Heart left ventricle (tissue), 16 donors: ENCODE measurements at regions not wholly inside any gene's neighbourhood (a gene's known extent, or its start where the extent isn't known, plus 50 kb on each side); places are given as distances from the start of the nearest gene placed in this dataset.

Source experiments
- ATAC-seq, 4 donors: fragments of 200-7000 bp; cut with Tn5 transposase; one replicate each; pipeline ENCODE4 v1.9.1; 2020 to 2022; ENCODE audit warnings: moderate library complexity in 4 of 4, mild to moderate bottlenecking in 3 of 4, moderate number of reproducible peaks in 1 of 4
- DNase-seq, 5 donors: peaks; one replicate each; pipeline ENCODE4 v3.0.0-alpha.2; 2020
- H3K27ac ChIP-seq, 12 donors: fragments of 200-600 bp; sonication (generic) in 4 of 12; one replicate each; pipeline versions ENCODE4 v1.5.0 to v1.8.0; 2016 to 2022; ENCODE audit warnings: mild to moderate bottlenecking in 2 of 12
- H3K27me3 ChIP-seq, 9 donors: fragments of 200-600 bp; sonication (generic) in 2 of 9; one replicate each; pipeline versions ENCODE4 v1.5.1 to v1.8.0; 2016 to 2022; ENCODE audit warnings: mild to moderate bottlenecking in 3 of 9
- H3K36me3 ChIP-seq, 9 donors: fragments of 200-600 bp; sonication (generic) in 2 of 9; one replicate each; pipeline versions ENCODE4 v1.5.0 to v1.8.0; 2018 to 2022; ENCODE audit warnings: mild to moderate bottlenecking in 2 of 9
- H3K4me1 ChIP-seq, 12 donors: fragments of 200-600 bp; sonication (generic) in 4 of 12; one replicate each; pipeline versions ENCODE4 v1.5.0 to v1.8.0; 2016 to 2022; ENCODE audit warnings: mild to moderate bottlenecking in 3 of 12
- H3K4me3 ChIP-seq, 12 donors: fragments of 200-600 bp; sonication (generic) in 4 of 12; one replicate each; pipeline versions ENCODE4 v1.5.0 to v1.8.0; 2017 to 2022; ENCODE audit warnings: mild to moderate bottlenecking in 9 of 12, moderate library complexity in 4 of 12
- H3K9me3 ChIP-seq, 12 donors: fragments of 200-600 bp; sonication (generic) in 4 of 12; one replicate each; pipeline versions ENCODE4 v1.5.0 to v1.8.0; 2016 to 2022; ENCODE audit warnings: mild to moderate bottlenecking in 1 of 12
- CTCF ChIP-seq, 12 donors: fragments of 200-600 bp; sonication (generic) in 4 of 12; IDR thresholded peaks; one replicate each; pipeline versions ENCODE4 v1.5.0 to v1.8.0; 2018 to 2022; ENCODE audit warnings: antibody characterized with exemption in 12 of 12, mild to moderate bottlenecking in 5 of 12
- POLR2A ChIP-seq, 2 donors: fragments of 450-650 bp; IDR thresholded peaks; one replicate each; pipeline ENCODE4 v1.6.1; 2017; ENCODE audit warnings: antibody characterized with exemption in 2 of 2, mild to moderate bottlenecking in 2 of 2, moderate library complexity in 2 of 2
- WGBS, 4 donors: extraction: QIAGEN DNeasy Blood & Tissue Kit in 2 of 4; methylation state at CpG; one replicate each; pipeline versions ENCODE4 v1.1.5 to v1.1.7; 2013 to 2018; 5-methylcytosine and 5-hydroxymethylcytosine counted together
- intact Hi-C, 10 donors: fragments of 100-400 bp; cut with DNase I; formaldehyde crosslinking; loops; one replicate each; pipeline versions ENCODE4 v1.11.1 to v1.14.2; 2022
- donor health status: ischemic (EF 13 %, LVEDD 7.1; RV severe dilation, severe dysfunction).
- donor health status: healthy with polysubstance abuse.
- donor health status: DM: no; HTN: yes; CAD: no.
- donor health status: DM: no; HTN: no; CAD: no.
- donor health status: ischemic (EF 25% LVEDD 6.9; RV normal size, moderate dysfunction).
- donor health status: ischemic (EF 25% LVEDD 5.7; RV mildly dilated, moderate dysfunction).
- donor health status: healthy.
- donor health status: DM: yes; HTN: yes; CAD: no.
- donor health status: ischemic (EF 35%, LVEDD 5.7; RV mildly dilated, moderate dysfunction).
- donor health status: nonischemic (EF 11% LVEDD 7.7; RV severe dilation, severe dysfunction).
- donor health status: DM: yes; HTN: yes; CAD: no.
- donor health status: PGD.
- donor health status: ischemic (EF 29% LVEDD 5.4; RV normal size, mild dysfunction).
- donor health status: nonischemic (EF 23%, LVEDD 6.1; RV moderate dilation, normal function).

- no peak overlapping the region for H3K27ac ChIP-seq
- DNase-seq (no peak), ATAC-seq (no peak)
- no peaks in the 10 kb centered on the region for H3K36me3 ChIP-seq
- intact Hi-C loops = no loop called here
- TF ChIP-seq CTCF (IDR thresholded peaks at IDR 0.05) (no peak), POLR2A (IDR thresholded peaks at IDR 0.05) (no peak)
- WGBS, 4 donors = 78 to 89% (median 87%) methylated on average over 3 of the region's 3 CpGs
- H3K4me3 ChIP-seq = no peak overlapping the region
- H3K9me3 ChIP-seq = no peaks in the 10 kb centered on the region
- no peaks in the 10 kb centered on the region for H3K4me1 ChIP-seq
- H3K27me3 ChIP-seq = no peaks in the 10 kb centered on the region
Measured at GRCh38 chr13:70895599-70895998, 787.3 kb upstream of the KLHL1 start.

- intact Hi-C loops = no loop called here
- TF ChIP-seq POLR2A (IDR thresholded peaks at IDR 0.05) (no peak), CTCF (IDR thresholded peaks at IDR 0.05) (no peak)
- no peak overlapping the region for H3K27ac ChIP-seq
- H3K9me3 ChIP-seq = no peaks in the 10 kb centered on the region
- H3K36me3 ChIP-seq = no peaks in the 10 kb centered on the region
- WGBS, 4 donors = 73 to 88% (median 77%) methylated on average over 1 of the region's 1 CpG
- H3K27me3 ChIP-seq = no peaks in the 10 kb centered on the region
- ATAC-seq = no peak
- DNase-seq = no peak
- H3K4me3 ChIP-seq = no peak overlapping the region
- no peaks in the 10 kb centered on the region for H3K4me1 ChIP-seq
Measured at GRCh38 chr13:70894258-70894657, 786.0 kb upstream of the KLHL1 start.

- TF ChIP-seq CTCF (IDR thresholded peaks at IDR 0.05) (no peak), POLR2A (IDR thresholded peaks at IDR 0.05) (no peak)
- DNase-seq (no peak), ATAC-seq (no peak)
- intact Hi-C loops = no loop called here
- Histone ChIP-seq H3K27me3 (no peaks in the 10 kb centered on the region), H3K36me3 (no peaks in the 10 kb centered on the region), H3K9me3 (no peaks in the 10 kb centered on the region), H3K4me1 (no peaks in the 10 kb centered on the region), H3K27ac (no peak overlapping the region), H3K4me3 (no peak overlapping the region)
- 59 to 88% (median 65%) methylated on average over 1 of the region's 1 CpG for WGBS, 4 donors
Measured at GRCh38 chr13:70893832-70894231, 785.6 kb upstream of the KLHL1 start.

GRCh38 chr13:70890289-70890688 is 782.0 kb upstream of the KLHL1 start:
- H3K4me3 ChIP-seq = no peak overlapping the region
- DNase-seq = no peak
- intact Hi-C loops = no loop called here
- no peaks in the 10 kb centered on the region for H3K9me3 ChIP-seq
- ATAC-seq = no peak
- H3K27ac ChIP-seq = no peak overlapping the region
- no peaks in the 10 kb centered on the region for H3K4me1 ChIP-seq
- no peaks in the 10 kb centered on the region for H3K36me3 ChIP-seq
- no peaks in the 10 kb centered on the region for H3K27me3 ChIP-seq
- no peak for TF ChIP-seq POLR2A (IDR thresholded peaks at IDR 0.05)
- no peak for TF ChIP-seq CTCF (IDR thresholded peaks at IDR 0.05)
